ENCODE measurements at regions not wholly inside any gene's neighbourhood (a gene's known extent, or its start where the extent isn't known, plus 50 kb on each side); places are given as distances from the start of the nearest gene placed in this dataset.

DNA sequence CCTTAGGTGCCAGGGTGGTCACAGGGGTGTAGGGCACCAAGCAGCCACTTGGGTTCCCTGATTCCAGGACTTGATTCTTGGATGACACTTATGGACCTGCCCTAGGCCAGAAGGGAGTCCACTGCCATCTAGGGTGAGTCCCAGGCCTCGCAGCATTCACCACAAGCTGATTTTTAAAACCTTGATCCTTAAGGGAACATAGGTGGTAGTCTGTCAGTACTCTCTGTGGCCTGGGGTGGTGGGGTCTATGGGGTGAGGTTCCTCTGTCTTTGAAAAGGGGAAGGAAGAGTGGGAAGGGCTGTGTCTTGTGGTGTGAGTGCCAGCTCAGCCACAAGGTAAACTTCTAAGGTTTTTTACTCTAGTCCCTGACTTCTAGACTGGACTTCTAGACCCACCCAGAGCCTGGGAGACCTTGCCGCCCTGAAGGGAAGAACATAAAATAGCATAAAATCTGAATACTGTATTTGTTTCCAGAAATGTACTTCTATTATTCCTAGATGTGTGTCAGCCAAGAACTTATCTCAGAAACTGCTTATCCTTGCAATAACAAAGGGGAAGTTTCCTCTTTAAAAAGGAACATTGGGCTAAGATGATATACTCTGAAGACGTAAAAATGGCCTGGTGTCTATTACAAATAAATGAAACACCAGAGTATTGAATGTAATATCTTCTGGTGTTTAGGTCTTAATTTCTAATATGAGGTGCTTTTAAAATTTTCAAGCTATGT, 757.3 kb downstream of the LTN1 start:
- no peak for DNase-seq (ENCODE audit: low read depth)

DNA sequence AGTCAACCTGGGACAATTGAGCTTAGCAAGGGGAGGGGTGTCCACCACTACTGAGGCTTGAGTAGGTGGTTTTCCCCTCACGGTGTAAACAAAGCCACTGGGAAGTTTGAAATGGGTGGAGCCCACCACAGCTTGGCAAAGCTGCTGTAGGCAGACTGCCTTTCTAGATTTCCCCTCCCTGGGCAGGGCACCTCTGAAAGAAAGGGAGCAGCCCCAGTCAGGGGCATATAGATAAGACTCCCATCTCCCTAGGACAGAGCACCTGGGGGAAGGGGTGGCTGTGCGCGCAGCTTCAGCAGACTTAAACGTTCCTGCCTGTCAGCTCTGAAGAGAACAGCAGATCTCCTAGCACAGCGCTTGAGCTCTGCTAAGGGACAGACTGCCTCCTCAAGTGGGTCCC, 758.4 kb downstream of the LTN1 start:
- no peak for DNase-seq (ENCODE audit: low read depth)

DNA sequence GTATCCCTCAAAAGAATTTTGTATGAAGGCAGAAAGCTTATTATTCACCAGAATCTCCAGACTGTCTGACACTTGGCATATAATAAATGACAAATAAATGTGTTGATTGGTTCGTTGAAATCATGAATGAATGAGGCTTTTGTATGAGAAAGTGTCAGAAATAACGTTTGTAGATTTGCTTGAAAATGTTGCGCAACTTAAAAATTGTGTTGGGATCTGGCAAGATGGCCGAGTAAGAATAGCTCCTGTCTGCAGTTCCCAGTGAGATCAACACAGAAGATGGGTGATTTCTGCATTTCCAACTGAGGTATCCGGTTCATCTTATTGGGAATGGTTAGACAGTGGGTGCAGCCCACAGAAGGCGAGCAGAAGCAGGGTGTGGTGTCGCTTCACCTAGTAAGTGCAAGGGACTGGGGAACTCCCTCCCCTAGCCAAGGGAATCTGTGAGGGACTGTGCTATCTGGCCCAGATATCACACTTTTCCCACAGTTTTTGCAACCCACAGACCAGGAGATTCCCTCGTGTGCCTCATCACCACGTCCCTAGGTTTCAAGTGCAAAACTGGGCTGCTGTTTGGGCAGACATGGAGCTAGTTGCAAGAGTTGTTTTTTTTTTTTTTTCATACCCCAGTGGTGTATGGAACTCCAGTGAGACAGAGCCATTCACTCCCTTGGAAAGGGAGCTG, 759.0 kb downstream of the LTN1 start:
- no peak for DNase-seq (ENCODE audit: low read depth)

DNA sequence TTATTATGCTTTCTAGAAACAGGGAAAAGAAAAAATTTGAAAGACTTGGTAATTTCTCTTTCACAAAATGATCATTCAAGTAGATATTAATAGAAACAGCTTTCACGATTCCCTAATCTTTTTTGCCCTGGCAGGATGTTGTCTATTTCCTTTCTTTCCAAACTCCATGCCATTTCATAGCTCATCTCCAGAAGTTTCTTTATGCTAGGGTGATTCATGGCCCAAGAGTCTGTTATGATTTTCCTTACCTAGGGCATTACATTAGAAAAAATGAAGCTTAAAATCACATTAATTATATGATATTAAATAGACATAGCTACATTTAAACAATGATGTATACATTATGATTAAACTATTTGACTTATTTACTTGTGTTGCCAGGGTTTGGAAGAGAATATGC, 762.1 kb downstream of the LTN1 start:
- DNase-seq (ENCODE audit: low read depth), result no peak

DNA sequence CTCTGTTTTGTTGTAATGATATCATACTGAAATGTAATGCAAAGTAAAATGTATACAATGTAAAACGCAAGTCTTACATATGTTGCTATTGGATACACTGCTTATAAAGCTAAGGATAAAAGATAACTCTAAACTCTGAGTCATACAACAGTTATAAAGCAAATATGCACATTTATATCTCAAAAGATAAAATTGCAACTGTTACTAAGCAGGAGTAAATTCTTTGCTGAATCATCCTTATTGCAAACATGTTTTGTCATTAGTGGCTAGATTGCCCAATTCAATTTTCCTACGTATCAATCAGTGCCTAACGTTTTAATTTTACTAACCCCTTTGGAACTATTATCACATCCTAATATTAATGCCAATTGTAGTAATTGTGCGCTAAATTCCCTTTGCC, 762.9 kb downstream of the LTN1 start:
- no peak for DNase-seq (ENCODE audit: low read depth)

DNA sequence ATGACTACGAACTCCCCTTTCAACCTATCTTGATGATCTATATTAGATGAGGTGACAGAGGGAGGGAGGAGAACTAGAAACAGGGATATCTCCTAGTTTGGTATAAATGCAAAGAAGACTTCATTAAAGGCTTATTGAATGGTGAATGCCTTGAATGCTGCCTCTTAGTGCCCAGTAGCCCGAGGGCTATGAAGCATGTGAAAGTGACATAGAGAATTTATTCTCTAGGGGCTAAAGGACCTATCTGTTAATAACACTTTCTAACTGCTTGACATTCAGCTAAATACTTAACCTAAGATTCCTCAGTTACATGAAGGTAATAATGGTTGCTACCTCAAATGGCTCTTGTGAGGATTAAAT, 764.1 kb downstream of the LTN1 start:
- DNase-seq (ENCODE audit: low read depth), result no peak

DNA sequence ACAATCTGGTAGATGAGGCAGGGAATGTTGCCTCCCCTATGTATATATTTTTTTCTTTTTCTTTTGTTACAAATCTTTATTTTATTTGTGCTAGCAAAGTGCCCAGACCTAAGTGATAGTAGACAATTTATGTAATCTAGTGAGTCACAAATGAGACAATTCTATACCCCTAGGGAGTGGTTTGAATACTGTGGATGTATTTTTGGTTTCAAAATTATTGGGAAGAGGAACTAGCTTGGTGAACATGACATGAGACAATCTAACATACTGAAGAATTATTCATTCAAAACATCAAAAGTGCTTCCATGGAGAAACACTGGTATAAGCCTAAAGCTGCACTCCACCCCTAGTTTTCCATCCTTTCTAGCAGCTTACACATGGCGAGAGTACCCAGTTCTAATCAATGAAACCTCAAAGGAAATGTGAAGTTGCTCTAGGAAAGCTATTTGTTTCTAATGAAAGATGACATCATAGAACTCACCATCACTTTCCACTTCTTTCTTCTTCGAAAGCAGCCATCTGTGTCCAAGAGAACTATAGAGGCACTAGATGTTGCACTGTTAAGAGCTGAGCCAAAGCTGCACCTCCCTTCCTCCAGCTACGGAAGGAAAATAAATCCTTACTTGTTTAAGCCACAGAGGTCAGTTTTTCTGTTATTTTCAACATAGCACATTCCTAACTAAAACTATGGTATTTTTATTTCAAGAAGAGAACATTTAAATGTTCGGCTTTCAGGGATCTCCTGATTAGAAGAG, 764.6 kb downstream of the LTN1 start:
- no peak for DNase-seq (ENCODE audit: low read depth)

DNA sequence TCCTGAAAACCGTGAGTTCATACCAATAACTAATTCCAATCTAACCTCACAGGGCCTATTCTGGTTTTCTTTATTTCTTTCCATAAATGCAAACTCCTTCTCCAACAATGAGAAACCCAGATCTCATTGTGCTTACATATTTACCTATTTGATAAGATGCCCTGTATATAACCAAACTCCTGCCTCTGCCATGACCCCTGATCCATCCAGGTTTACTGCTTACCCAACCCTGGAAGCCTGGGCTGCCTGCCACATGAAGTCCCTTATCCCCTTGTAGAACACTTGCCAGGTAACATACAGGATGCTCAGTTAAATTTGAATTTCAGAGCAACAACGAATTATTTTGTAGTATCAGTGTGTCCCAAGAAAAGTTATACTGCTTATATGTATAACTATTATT, 766.1 kb downstream of the LTN1 start:
- no peak for DNase-seq (ENCODE audit: low read depth)

DNA sequence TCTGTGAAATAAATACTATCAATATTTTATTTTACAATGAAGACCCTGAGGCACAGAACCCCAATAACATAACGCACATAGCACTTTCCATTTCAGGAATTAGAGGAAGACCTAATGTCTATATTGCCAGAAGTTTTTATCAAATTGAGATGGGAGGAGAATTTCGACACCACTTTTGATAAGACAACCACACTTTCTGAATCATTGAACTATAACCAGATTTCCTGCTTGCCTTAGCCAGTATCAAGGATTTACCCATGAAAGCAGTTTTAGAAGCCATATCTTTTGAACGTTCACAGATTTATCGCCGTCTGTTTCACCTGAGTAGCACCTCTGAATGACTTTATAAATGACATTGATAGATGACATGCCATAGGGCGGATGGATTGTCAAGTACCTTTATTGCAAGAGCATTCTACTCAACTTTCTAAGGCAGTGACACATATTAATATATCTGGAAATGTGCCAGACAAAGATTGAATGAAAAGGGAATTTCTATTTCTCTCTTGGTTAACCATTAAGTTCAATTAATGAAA, 768.4 kb downstream of the LTN1 start:
- DNase-seq (ENCODE audit: low read depth), result no peak

DNA sequence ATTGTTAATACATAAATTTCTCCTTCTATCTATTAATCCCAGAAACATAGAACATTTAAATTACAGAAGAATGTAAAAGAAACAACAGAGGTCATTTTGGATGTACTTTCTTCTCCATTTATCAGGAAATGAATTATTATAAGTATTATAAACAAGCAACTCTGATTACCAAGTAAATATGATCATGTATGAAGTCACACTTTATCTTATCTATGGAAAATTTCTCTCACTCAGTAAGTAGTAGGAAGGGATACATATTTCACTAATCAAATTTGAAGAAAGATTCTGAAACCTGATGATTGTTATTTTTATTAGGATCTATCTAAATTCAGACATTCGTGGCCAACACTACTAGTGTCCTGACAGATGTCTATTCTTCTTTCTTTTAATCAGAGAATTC, 770.7 kb downstream of the LTN1 start:
- no peak for DNase-seq (ENCODE audit: low read depth)

DNA sequence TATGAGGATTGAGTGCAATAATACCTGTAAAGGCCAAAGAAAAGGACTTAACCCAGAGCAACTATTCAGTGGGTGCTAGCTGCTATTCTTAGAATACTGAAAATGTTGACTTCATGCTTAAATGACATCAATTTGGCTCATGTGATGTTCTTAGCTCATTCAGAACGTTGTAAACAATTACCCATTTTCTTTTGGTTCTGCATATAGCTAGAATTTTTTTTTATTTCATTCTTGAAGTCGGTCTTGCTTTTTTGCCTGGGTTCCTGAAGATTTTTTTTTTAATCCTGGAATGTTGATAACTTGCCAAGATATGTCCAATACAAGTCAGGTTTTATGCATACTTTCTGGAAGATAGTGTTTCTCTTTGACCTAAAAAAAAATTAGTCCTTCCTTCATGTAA, 772.0 kb downstream of the LTN1 start:
- no peak for DNase-seq (ENCODE audit: low read depth)

DNA sequence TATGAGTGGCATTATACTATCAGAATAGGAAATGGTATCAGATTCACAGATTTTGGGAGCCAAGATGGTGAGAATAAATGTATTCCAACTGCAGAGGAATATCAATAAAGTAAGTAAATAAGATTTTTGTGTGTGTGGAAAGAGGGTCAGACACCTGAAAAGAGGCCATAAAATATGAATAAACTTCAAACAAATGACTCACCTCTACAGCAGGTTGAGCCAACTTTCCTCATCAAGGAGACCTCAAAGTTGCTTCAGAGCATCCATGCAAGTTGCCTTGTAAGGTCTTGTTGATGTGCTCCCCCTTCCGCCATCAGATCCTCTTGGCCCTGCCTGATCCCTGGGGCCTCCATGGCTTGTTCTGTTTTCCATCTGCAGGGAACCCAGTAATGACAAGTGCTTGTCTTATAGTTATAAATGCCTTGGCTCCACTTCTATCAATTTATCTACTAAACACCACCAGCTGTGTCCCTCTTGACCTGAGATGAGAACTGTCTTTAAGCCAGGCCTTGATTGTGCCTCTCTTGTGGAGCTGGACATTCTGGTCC, 775.6 kb downstream of the LTN1 start:
- DNase-seq (ENCODE audit: low read depth), result no peak

DNA sequence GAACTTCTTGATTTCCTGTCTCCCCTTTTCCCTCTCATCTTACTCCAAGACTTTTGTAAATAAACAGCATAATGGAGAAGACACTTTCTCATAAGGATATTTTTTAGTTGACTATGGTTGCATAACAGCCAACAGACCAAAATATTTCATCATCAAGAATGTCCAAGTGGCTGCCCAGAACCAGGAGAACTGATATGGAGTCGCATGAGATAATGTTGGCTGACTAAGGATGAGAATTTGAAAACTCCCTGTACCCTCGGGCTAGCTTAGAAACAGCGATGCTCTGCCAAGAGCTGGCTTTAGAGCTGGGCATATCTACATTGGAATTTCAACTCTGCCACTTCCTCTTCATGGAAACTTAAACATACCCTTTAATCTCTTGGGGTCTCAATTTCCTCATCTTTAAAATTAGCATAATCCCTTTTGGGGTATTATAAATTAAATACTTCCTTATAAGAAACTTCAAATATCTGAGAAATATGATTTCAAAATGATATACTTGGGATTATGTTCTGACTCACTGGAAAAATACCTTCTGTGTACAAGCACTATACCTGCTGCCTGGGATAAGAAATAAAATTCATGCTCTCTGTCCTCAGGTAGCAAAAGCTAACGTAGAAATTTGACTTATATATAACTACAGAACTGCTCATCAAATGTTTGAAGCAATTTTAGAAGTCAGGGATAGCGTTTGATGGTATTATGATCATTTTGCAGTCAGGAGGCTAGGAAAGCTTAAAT, 777.3 kb downstream of the LTN1 start:
- DNase-seq (ENCODE audit: low read depth), result peak; percentile 41

DNA sequence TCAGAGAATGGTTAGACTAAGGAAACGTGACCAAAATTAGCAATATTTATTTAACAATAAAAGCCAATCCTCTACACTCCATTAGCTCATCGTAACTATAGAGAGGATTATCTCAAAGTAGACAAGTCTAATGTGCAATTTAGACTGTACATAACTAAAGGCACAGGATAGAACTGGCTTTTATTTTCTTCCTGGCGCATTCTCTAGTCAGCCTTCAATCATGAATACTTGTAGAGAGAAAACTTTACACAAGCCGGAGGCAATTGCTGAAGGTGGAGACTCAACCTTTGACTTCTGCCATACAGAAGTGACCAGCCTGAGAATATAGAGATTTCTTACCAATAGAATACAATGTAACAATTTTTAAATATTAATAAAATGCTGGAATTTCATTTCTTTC, 777.9 kb downstream of the LTN1 start:
- DNase-seq (ENCODE audit: low read depth), result no peak

DNA sequence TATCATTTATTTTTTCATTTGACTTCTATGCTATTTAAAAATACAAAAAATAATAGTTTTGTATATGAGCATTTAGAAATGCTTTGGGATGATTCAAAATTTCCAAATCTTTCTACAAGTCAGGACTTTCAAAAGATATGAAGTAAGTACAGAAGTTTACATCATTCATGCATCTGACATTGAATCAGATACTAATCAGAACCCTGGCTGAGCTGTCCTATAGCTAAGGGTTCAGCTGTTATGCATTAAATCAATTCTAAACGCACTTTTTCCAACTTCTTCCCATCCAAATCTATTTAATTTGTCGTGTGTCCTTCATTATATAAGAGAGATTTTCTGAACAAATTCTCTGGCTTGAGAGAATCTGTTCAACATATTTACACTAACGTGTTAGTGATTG, 779.4 kb downstream of the LTN1 start:
- DNase-seq (ENCODE audit: low read depth), result no peak

DNA sequence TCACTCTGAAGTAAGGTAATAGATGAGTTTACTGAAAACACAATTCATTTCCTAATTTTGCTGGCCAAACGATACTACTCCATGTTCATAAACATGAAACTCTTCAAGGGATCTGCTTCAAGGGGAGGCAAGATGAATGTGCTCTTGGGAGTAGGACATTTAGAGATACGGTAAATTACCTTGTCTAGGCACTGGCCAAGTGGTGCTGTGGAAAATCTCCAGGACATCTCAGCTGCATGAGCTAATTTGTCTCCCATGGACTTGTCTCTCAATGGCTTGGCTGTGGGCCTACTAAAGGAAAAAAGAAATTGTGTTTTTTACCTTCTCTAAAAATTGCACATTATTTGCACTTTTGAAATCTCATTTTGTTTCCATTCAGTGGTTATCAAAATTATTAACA, 780.6 kb downstream of the LTN1 start:
- no peak for DNase-seq (ENCODE audit: low read depth)

DNA sequence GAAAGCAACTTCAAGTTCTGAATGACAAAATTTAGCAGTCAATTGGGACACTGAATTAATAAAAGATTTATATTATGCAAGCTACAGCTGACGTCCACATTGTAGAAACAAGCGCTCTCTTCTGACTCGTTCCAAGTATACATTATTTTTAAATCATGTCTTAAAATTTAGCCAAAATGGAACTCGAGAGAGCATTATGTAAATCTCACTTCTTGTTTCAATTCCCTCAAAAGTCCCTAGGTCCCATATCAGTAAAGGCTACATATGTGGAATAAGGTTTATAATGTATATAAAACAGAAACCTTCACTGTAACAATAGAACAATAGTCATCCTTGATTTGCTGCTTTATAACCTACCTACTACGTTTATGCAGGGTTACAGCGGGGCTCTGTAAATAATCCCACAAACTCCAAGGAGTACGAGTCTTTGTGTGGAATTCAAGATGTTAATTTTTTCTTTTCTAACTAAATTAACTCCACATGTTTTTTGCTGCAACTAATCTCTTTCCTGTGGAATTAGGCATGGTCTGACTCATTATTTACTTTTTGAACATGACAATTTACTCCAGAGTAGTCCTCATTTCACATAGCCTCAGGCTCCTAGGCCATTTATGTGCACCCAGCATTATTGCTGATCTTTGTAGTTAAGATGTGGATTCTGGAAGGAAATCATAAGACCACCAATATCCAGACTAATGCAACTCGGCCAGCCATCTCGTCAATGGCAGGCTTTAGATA, 785.1 kb downstream of the LTN1 start:
- DNase-seq (ENCODE audit: low read depth), result peak; percentile 45

DNA sequence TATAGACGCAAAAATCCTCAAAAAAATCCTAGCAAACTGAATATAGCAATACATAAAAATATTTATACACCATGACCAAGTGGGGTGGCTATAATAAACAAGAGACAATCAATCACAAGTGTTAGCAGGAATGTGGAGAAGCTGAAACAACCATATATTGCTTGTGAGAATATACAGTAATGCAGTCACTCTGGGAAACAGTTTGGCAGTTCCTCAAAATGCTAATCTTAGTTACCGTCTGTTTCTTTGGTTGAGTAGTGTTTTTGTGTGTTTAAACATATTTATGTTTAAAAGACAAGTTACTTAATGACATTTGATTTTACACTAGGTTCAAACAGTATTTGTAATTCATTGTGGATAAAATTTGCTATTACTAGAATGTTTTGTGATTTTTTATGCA, 792.0 kb downstream of the LTN1 start:
- DNase-seq (ENCODE audit: low read depth), result no peak

DNA sequence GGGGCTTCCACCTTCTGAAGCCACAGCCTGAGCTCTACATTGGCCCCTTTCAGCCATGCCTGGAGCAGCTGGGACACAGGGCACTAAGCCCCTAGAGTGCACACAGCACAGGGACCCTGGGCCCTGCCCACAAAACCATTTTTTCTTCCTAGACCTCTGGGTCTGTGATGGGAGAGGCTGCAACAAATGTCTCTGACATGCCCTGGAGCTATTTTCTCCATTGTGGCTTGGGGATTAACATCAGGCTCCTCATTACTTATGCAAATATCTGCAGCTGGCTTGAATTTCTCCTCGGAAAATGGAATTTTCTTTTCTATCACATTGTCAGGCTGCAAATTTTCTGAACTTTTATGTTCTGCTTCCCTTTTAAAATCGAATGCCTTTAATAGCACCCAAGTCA, 795.7 kb downstream of the LTN1 start:
- no peak for DNase-seq (ENCODE audit: low read depth)

DNA sequence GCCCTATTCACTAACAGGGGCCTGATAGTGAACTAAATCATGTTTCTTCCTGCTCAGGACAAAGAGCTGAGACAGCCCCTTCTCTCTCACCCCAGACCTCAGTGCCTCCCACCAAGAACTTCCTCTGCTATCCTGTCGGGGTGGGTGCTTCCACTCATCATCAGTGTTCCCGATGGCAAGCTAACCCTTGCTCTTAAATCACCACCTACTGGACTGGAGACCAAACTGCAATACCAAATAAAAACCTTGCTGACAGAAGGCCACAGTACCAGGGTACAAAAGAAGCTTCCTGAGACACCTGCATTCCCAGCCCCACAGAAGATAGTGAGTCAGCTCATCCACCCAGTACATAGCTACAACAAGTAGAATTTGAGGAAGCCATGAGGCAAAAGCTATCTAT, 799.5 kb downstream of the LTN1 start:
- DNase-seq (ENCODE audit: low read depth), result no peak

DNA sequence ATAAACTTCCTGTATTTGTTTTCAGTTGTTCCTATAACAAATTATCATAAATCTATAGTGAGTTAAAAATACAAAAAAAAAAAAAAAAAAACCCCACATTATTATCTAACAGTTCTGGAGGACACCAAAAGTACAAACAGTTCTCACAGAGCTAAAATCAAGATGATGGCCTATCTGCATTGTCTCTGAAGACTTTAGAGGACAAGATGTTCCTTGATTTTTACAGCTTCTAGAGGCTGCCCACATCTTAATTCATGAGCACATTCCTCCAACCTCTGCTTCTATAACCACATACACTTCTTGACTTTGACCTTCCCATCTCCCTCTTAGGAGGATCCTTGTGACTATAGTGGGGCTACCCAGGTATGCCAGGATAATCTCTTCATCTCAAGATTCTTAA, 806.1 kb downstream of the LTN1 start:
- no peak for DNase-seq (ENCODE audit: low read depth)

Measured in stromal cell of bone marrow (primary cell).